Fibroblast of villous mesenchyme (primary cell): ENCODE measurements at regions not wholly inside any gene's neighbourhood (a gene's known extent, or its start where the extent isn't known, plus 50 kb on each side); places are given as distances from the start of the nearest gene placed in this dataset.

ENCODE experiments used
- DNase-seq: peaks from one replicate; pipeline ENCODE4 v3.0.0-alpha.2; 2010; ENCODE audit warnings: low read depth
- H3K4me3 ChIP-seq: 2 replicates; pipeline ENCODE4 v1.5.1; 2011; ENCODE audit warnings: low read depth, mild to moderate bottlenecking, low read length
- TF ChIP-seq, protein P1 (sequence below): IDR thresholded peaks from 2 replicates; pipeline ENCODE4 v1.5.1; 2012; ENCODE audit warnings: low read depth, mild to moderate bottlenecking, low read length; ENCODE audit not compliant: insufficient read depth

DNA sequence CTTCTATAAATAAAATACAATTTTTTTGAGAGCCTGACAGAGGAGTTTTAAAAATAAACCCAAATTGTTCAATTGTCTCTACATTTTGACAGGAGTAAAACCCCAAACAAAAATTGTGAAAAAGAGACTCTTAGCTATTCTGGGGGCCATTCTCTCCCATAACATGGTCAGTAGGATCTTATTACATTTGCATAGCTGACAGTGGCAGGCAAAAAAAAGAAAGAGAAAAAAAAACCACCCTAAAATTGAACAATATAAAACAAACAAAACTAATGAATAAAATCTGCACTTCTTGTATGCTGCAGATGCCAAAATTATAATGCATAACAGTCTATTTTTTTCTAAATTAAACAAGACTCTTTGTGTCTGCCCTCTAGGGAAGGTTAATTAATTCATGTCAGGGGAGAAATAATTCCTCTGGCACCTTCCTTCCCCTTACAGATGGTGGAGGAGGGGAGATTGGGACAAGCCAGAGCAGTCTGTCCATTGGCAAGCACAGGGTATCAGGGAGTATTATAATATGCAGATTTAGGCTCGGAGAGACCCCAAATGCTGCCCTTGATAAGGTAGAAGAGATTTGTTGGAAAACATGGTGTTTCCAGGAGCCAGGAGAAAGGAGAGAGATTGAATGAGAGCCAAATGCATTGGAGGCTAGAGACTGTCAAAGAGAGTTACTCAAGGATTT is 79.7 kb upstream of the CDH6 start:
- TF ChIP-seq, protein P1, sequence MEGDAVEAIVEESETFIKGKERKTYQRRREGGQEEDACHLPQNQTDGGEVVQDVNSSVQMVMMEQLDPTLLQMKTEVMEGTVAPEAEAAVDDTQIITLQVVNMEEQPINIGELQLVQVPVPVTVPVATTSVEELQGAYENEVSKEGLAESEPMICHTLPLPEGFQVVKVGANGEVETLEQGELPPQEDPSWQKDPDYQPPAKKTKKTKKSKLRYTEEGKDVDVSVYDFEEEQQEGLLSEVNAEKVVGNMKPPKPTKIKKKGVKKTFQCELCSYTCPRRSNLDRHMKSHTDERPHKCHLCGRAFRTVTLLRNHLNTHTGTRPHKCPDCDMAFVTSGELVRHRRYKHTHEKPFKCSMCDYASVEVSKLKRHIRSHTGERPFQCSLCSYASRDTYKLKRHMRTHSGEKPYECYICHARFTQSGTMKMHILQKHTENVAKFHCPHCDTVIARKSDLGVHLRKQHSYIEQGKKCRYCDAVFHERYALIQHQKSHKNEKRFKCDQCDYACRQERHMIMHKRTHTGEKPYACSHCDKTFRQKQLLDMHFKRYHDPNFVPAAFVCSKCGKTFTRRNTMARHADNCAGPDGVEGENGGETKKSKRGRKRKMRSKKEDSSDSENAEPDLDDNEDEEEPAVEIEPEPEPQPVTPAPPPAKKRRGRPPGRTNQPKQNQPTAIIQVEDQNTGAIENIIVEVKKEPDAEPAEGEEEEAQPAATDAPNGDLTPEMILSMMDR, result no peak
- no peak overlapping the region for H3K4me3 ChIP-seq
- DNase-seq, result no peak

DNA sequence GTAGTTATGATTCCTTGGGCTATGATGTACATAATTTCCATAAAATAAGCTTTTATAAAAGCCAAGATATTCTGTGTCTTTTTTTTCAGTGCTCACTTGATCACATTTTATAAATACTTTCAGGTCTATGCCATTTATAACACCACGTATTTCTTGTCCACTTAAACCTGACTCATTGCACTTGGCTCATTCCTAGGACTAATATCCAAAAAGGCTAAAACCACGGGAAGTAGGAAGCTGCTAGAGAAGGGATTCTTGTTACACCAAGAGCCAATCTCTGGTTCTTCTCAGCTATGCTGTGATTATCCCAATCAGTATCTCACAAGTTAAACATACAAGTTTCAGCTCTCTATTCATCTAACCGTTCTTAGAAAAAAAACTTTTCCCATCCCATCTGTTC is 80.4 kb upstream of the CDH6 start:
- TF ChIP-seq, protein P1, result no peak
- H3K4me3 ChIP-seq, result no peak overlapping the region
- no peak for DNase-seq

DNA sequence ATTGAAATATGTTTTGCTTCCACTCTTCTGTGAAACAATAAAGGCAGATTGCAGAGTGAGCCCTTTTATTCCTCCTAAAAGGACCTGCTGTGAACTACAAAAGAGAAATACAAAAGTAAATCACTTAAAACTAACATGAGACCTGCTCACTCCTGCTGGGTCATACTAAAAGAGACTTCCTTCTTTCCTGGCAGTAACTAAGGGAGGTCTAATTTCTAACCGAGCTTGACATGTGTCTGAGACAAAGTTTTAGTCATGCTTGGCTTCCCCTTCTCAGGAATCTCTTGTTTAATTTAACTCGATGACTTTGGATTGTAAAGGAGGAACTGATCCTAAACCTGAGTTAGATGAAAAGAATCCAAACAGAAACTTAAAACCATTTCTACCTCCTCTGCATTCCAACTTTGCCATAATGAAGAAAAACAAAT is 86.4 kb upstream of the CDH6 start:
- DNase-seq, result no peak
- no peak overlapping the region for H3K4me3 ChIP-seq
- TF ChIP-seq, protein P1, result no peak

DNA sequence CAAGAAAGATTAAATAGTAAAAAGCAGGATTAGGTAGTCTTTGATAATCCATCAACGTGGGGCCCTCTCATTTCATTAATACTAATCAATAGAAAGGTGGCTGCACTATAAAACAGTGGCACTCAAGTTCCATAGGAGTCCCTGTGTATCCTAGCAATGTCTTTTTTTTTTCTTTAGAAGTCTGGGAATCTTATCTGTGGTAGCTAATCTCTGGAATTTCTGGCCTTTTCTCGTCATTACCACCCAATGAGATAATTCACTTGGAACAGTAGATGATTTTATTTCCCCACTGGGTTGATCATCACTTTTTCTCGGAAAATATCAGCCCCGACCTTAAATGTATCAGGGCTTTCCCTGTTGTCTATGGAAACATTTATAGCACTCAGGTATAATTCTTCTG is 86.8 kb upstream of the CDH6 start:
- DNase-seq, result no peak
- TF ChIP-seq, protein P1, result no peak
- no peak overlapping the region for H3K4me3 ChIP-seq

DNA sequence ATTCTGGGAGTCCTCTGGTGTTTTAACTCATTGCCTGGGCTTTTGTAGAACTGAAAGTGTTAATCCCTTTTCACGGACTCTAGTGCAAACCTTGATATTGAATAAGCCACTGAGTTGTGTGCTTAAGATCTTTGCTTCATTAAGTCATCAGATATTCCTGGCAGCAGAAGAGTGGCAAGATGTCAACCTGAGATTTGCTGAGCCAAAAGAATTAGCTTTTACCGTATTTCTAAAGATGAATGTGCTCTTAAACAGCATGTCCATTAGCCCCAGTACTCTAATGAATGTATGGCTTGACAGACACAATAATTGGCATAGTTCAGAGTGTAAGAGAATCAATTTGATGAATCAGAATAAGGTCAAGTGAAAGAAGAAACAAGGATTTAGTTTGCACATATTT is 87.2 kb upstream of the CDH6 start:
- TF ChIP-seq, protein P1, result no peak
- DNase-seq, result no peak
- no peak overlapping the region for H3K4me3 ChIP-seq

DNA sequence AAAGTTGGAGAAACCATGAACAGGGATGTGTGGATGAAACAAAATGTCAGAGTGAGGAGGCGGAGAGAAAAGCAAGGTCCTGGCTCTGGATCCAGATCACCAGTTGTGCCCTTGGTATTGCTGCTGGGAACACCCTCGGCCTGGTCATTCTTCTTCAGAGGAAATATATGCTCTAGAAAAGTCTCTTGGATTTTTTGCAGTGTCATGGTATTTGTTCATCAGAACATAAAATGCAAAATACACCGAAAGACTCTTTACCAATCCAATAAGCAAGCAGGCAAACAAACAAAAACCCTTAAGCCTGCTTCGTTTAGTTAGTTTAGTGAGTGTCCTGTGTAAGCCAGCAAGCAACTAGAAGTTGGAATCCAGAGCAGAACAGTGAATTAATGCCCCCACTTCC is 88.7 kb upstream of the CDH6 start:
- no peak overlapping the region for H3K4me3 ChIP-seq
- DNase-seq, result no peak
- TF ChIP-seq, protein P1, result no peak

DNA sequence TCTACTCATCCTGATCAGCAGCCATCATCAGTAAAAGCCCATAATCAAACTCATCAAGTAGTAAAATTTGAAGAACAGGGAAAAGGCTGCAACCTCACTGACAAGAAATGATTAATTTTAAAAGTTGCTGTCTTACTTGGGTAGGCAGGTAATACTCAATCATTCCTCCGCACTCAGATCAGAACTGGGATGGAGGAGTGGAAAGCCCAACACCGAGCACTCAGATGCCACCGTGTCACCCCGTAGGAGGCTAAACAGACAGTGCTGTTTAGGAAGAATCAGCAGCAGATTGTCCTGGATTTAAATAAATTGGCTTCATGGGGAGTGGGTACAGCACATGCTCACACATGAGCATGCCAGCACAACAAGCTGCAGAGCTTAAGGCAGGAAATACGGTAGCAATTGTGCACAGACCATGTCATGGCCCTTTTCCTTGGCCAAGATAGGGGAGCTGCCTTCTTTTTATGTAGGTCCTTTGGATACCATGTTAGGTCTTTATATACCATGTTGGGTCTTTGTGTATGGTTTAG is 92.6 kb upstream of the CDH6 start:
- TF ChIP-seq, protein P1, result no peak
- H3K4me3 ChIP-seq, result no peak overlapping the region
- no peak for DNase-seq
